ENCODE measurements at regions not wholly inside any gene's neighbourhood (a gene's known extent, or its start where the extent isn't known, plus 50 kb on each side); places are given as distances from the start of the nearest gene placed in this dataset.

- H3K27me3 ChIP-seq (ENCODE audit: control insufficient read depth in 2 of 2, insufficient read depth in 2 of 2, low read length in 2 of 2) = no peaks in the 10 kb centered on the region
- no peaks in the 10 kb centered on the region for H3K79me2 ChIP-seq (ENCODE audit: control insufficient read depth, insufficient read depth, low read length)
- TF ChIP-seq EZH2 (IDR thresholded peaks at IDR 0.05; ENCODE audit: borderline replicate concordance, low read depth, low read length, severe bottlenecking) = no peak
- no peak for TF ChIP-seq JUN (IDR thresholded peaks at IDR 0.05; ENCODE audit: borderline replicate concordance, insufficient read depth, insufficient read length, low read depth)
- TF ChIP-seq MAX (IDR thresholded peaks at IDR 0.05; ENCODE audit: insufficient read depth, insufficient read length) = no peak
- no peak for TF ChIP-seq POLR2AphosphoS5 (IDR thresholded peaks at IDR 0.05; ENCODE audit: insufficient read depth, low read depth, low read length)
- TF ChIP-seq FOS (IDR thresholded peaks at IDR 0.05; ENCODE audit: borderline replicate concordance, insufficient read depth, low read length) = no peak
- no peak for TF ChIP-seq CTCF (IDR thresholded peaks at IDR 0.05; ENCODE audit: extremely low read depth in 1 of 2, insufficient read depth in 1 of 2, low read depth in 1 of 2, low read length in 2 of 2)
- no peak for TF ChIP-seq POLR2A (IDR thresholded peaks at IDR 0.05; ENCODE audit: low read depth, low read length)
- no peak for TF ChIP-seq GATA2 (IDR thresholded peaks at IDR 0.05; ENCODE audit: insufficient read depth, insufficient read length, low read depth, low read length)
- TF ChIP-seq MYC (IDR thresholded peaks at IDR 0.05; ENCODE audit: low read depth, low read length) = no peak
- no TSS peak for BruUV-seq (replicated peaks)
- intact Hi-C loops (cut with micrococcal nuclease) = no loop called here
- no peaks in the 10 kb centered on the region for H3K4me1 ChIP-seq (ENCODE audit: control insufficient read depth, extremely low read depth, insufficient read depth, low read length)
- POLR2A ChIA-PET = no interaction called here
- no peaks in the 10 kb centered on the region for H3K9me1 ChIP-seq (replicated peaks; ENCODE audit: control insufficient read depth, extremely low read depth, insufficient read depth, low read length)
- DNase-seq (ENCODE audit: low read depth, low spot score) (no peak), FAIRE-seq (no peak)
- CTCF ChIA-PET = no interaction called here
- no peaks in the 10 kb centered on the region for H3K36me3 ChIP-seq (ENCODE audit: control insufficient read depth in 2 of 2, extremely low read depth in 1 of 2, insufficient read depth in 2 of 2, low read length in 2 of 2)
- H3K9ac ChIP-seq (replicated peaks; ENCODE audit: extremely low read depth, insufficient read depth, low read length) = no peak overlapping the region
- no peak overlapping the region for H2AFZ ChIP-seq (ENCODE audit: low read depth, low read length)
- dilution Hi-C loops (cut with MboI; ENCODE audit: extremely low pct_ligation_motif_present, low sequenced_read_pairs) = no loop called here
- H3K27ac ChIP-seq (ENCODE audit: insufficient read depth, low read depth, low read length) = no peak overlapping the region
- H3K4me2 ChIP-seq (ENCODE audit: insufficient read depth, low read length) = no peak overlapping the region
- H3K9me3 ChIP-seq (replicated peaks; ENCODE audit: control insufficient read depth, insufficient read depth, low read length) = no peaks in the 10 kb centered on the region
- H3K4me3 ChIP-seq (replicated peaks in 1 of 3; ENCODE audit: insufficient read depth in 1 of 3, low read depth in 1 of 3, low read length in 3 of 3) = no peak overlapping the region
- no peaks in the 10 kb centered on the region for H4K20me1 ChIP-seq (replicated peaks; ENCODE audit: control insufficient read depth, extremely low read depth, insufficient read depth, low read length)
These were observed 130.8 kb upstream of the DKK2 start for GRCh38 chr4:107166873-107167450.
